DOHH2 (cell line): ENCODE measurements at regions not wholly inside any gene's neighbourhood (a gene's known extent, or its start where the extent isn't known, plus 50 kb on each side); places are given as distances from the start of the nearest gene placed in this dataset.

Source experiments
- CTCF ChIP-seq: fragments of 200-600 bp; sonication (generic); IDR thresholded peaks from one replicate; pipeline ENCODE4 v1.5.1; 2014; ENCODE audit warnings: antibody characterized with exemption, mild to moderate bottlenecking, low read depth, low read length; ENCODE audit not compliant: poor library complexity, severe bottlenecking
- EZH2phosphoT487 ChIP-seq: fragments of 200-600 bp; sonication (generic); IDR thresholded peaks from 2 replicates; pipeline ENCODE4 v1.6.1; 2017; ENCODE audit warnings: borderline replicate concordance, mild to moderate bottlenecking, antibody characterized with exemption, low read length, moderate library complexity, mixed read lengths

GRCh38 chr12:127654383-127654985 lies 612.5 kb upstream of the TMEM132C start:
- TF ChIP-seq CTCF (no peak), EZH2phosphoT487 (no peak)
